22Rv1 (cell line): ENCODE measurements at regions not wholly inside any gene's neighbourhood (a gene's known extent, or its start where the extent isn't known, plus 50 kb on each side); places are given as distances from the start of the nearest gene placed in this dataset.

Source experiments
- CTCF ChIP-seq: fragments of 450-650 bp; IDR thresholded peaks from 2 replicates; pipeline ENCODE4 v1.5.1; 2017; ENCODE audit warnings: mild to moderate bottlenecking
- ZFX ChIP-seq: fragments of 450-650 bp; IDR thresholded peaks from 2 replicates; pipeline ENCODE4 v1.6.1; 2017; ENCODE audit warnings: antibody characterized with exemption, borderline replicate concordance

GRCh38 chr12:84455598-84455997 is 457.0 kb downstream of the SLC6A15 start:
- no peak for TF ChIP-seq CTCF
- no peak for TF ChIP-seq ZFX
